Peyer's patch (tissue), 4 donors: ENCODE measurements at regions not wholly inside any gene's neighbourhood (a gene's known extent, or its start where the extent isn't known, plus 50 kb on each side); places are given as distances from the start of the nearest gene placed in this dataset.

Source experiments
- DNase-seq, 3 donors: peaks; one replicate each; pipeline ENCODE4 v3.0.0-alpha.2; 2017 to 2019
- H3K27ac ChIP-seq, 4 donors: fragments of 200-600 bp; sonication (generic); one replicate each; pipeline ENCODE4 v1.5.1; 2016 to 2019
- H3K27me3 ChIP-seq, 2 donors: fragments of 200-600 bp; sonication (generic); one replicate each; pipeline ENCODE4 v1.5.1; 2019
- H3K36me3 ChIP-seq, 3 donors: fragments of 200-600 bp; sonication (generic); one replicate each; pipeline ENCODE4 v1.5.1; 2016 to 2019
- H3K4me1 ChIP-seq, 4 donors: fragments of 200-600 bp; sonication (generic); one replicate each; pipeline ENCODE4 v1.5.1; 2016 to 2019
- H3K4me3 ChIP-seq, 4 donors: fragments of 200-600 bp; sonication (generic); 1 replicate in 3 of 4; 2 replicates in 1 of 4; pipeline ENCODE4 v1.5.1; 2016 to 2019; ENCODE audit warnings: mild to moderate bottlenecking in 1 of 4
- H3K9me3 ChIP-seq, 4 donors: fragments of 200-600 bp; sonication (generic); one replicate each; pipeline ENCODE4 v1.5.1; 2016 to 2019; ENCODE audit warnings: mild to moderate bottlenecking in 1 of 4
- POLR2A ChIP-seq, 2 donors: fragments of 450-650 bp; IDR thresholded peaks; one replicate each; pipeline ENCODE4 v1.5.1; 2017; ENCODE audit warnings: antibody characterized with exemption in 2 of 2, mild to moderate bottlenecking in 2 of 2, moderate library complexity in 2 of 2
- TF ChIP-seq, protein P1 (sequence below), 6 experiments: fragments of 450-650 bp in 4 of 6; fragments of 200-600 bp in 2 of 6; sonication (generic) in 1 of 6; IDR thresholded peaks; one replicate each; pipeline ENCODE4 v1.5.1; 2017 to 2019; ENCODE audit warnings: antibody characterized with exemption in 6 of 6, mild to moderate bottlenecking in 3 of 6, moderate library complexity in 1 of 6

GRCh38 chr14:38880643-38881524, 222.2 kb downstream of the SEC23A start:
- H3K9me3 ChIP-seq: no peaks in the 10 kb centered on the region
- TF ChIP-seq POLR2A (IDR thresholded peaks at IDR 0.05): no peak
- TF ChIP-seq, protein P1, sequence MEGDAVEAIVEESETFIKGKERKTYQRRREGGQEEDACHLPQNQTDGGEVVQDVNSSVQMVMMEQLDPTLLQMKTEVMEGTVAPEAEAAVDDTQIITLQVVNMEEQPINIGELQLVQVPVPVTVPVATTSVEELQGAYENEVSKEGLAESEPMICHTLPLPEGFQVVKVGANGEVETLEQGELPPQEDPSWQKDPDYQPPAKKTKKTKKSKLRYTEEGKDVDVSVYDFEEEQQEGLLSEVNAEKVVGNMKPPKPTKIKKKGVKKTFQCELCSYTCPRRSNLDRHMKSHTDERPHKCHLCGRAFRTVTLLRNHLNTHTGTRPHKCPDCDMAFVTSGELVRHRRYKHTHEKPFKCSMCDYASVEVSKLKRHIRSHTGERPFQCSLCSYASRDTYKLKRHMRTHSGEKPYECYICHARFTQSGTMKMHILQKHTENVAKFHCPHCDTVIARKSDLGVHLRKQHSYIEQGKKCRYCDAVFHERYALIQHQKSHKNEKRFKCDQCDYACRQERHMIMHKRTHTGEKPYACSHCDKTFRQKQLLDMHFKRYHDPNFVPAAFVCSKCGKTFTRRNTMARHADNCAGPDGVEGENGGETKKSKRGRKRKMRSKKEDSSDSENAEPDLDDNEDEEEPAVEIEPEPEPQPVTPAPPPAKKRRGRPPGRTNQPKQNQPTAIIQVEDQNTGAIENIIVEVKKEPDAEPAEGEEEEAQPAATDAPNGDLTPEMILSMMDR (IDR thresholded peaks at IDR 0.05): no peak
- H3K4me1 ChIP-seq: no peaks in the 10 kb centered on the region
- H3K4me3 ChIP-seq: no peak overlapping the region
- no peaks in the 10 kb centered on the region for H3K36me3 ChIP-seq
- no peak for DNase-seq
- H3K27me3 ChIP-seq: no peaks in the 10 kb centered on the region
- no peak overlapping the region for H3K27ac ChIP-seq

DNA sequence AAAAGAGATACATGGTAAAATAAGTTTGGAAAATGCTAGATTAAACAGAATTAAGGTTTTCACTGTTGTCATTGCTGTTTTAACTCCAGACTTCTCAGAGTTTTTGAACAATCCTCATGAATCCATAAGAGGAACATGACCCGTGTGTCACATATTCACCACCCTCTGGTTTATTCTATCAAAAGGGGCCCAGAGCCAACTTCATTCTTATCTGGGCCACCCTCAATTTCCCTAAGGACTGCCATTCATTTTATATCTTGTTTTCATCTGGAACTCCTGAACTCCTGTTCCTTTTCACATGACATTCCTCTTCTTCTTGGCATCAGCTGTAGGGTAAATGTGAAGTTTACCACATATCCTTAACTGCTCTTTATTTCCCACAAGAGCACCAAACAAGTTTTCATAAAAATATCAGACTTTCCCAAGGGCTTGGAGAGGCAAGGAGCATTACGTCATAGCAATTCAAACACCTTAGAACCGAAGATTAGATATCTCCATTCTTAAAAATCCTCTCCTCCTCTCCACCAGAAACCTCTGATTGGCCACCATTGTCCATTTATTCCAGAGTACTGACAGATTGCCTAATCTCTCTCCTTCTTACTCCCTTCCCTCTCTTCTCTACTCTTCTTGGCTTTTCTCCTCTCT, 225.2 kb downstream of the SEC23A start:
- no peaks in the 10 kb centered on the region for H3K27me3 ChIP-seq
- no peak overlapping the region for H3K27ac ChIP-seq
- TF ChIP-seq POLR2A (IDR thresholded peaks at IDR 0.05): no peak
- TF ChIP-seq, protein P1 (IDR thresholded peaks at IDR 0.05): no peak
- H3K4me1 ChIP-seq: no peaks in the 10 kb centered on the region
- no peak overlapping the region for H3K4me3 ChIP-seq
- DNase-seq: no peak
- no peaks in the 10 kb centered on the region for H3K36me3 ChIP-seq
- H3K9me3 ChIP-seq: no peaks in the 10 kb centered on the region

- Histone ChIP-seq H3K4me3 (no peak overlapping the region), H3K4me1 (no peaks in the 10 kb centered on the region), H3K9me3 (no peaks in the 10 kb centered on the region), H3K27me3 (no peaks in the 10 kb centered on the region), H3K27ac (no peak overlapping the region), H3K36me3 (no peaks in the 10 kb centered on the region)
- no peak for TF ChIP-seq POLR2A (IDR thresholded peaks at IDR 0.05)
- TF ChIP-seq, protein P1 (IDR thresholded peaks at IDR 0.05): no peak
- DNase-seq: no peak
Observed at GRCh38 chr14:38874721-38875120, 228.3 kb downstream of the SEC23A start.

- TF ChIP-seq, protein P1 (IDR thresholded peaks at IDR 0.05): no peak
- TF ChIP-seq POLR2A (IDR thresholded peaks at IDR 0.05): no peak
- Histone ChIP-seq H3K27ac (no peak overlapping the region), H3K36me3 (no peaks in the 10 kb centered on the region), H3K27me3 (no peaks in the 10 kb centered on the region), H3K4me1 (no peaks in the 10 kb centered on the region), H3K4me3 (no peak overlapping the region), H3K9me3 (no peaks in the 10 kb centered on the region)
- DNase-seq: no peak
Observed at GRCh38 chr14:38873941-38874612, 229.0 kb downstream of the SEC23A start.

- TF ChIP-seq, protein P1 (IDR thresholded peaks at IDR 0.05): no peak
- TF ChIP-seq POLR2A (IDR thresholded peaks at IDR 0.05): no peak
- no peaks in the 10 kb centered on the region for H3K9me3 ChIP-seq
- H3K4me1 ChIP-seq: no peaks in the 10 kb centered on the region
- DNase-seq: no peak
- no peaks in the 10 kb centered on the region for H3K27me3 ChIP-seq
- H3K4me3 ChIP-seq: no peak overlapping the region
- no peaks in the 10 kb centered on the region for H3K36me3 ChIP-seq
- no peak overlapping the region for H3K27ac ChIP-seq
Observed at GRCh38 chr14:38870296-38870836, 232.7 kb downstream of the SEC23A start.
